ENCODE measurements at regions not wholly inside any gene's neighbourhood (a gene's known extent, or its start where the extent isn't known, plus 50 kb on each side); places are given as distances from the start of the nearest gene placed in this dataset.

DNA sequence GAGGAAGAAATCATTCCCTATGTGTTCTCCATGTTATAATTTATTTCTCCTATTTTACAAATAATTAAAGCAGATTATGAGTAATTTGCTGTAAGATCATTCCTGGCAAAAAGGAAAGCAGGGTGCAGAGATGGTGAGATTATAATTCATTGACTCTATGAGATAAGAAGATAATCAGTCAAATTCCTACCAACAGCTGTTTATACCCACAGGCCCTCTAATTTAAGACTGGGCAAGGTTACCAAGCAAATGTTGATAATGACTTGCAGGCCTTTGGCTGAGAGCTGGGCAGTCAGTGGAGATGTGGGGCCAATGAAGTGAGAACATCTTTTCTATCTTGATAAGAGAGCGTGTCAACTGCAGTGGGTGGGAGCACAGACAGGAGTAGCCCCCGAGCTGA lies 222.7 kb downstream of the ICE1 start:
- TF ChIP-seq, protein P1, sequence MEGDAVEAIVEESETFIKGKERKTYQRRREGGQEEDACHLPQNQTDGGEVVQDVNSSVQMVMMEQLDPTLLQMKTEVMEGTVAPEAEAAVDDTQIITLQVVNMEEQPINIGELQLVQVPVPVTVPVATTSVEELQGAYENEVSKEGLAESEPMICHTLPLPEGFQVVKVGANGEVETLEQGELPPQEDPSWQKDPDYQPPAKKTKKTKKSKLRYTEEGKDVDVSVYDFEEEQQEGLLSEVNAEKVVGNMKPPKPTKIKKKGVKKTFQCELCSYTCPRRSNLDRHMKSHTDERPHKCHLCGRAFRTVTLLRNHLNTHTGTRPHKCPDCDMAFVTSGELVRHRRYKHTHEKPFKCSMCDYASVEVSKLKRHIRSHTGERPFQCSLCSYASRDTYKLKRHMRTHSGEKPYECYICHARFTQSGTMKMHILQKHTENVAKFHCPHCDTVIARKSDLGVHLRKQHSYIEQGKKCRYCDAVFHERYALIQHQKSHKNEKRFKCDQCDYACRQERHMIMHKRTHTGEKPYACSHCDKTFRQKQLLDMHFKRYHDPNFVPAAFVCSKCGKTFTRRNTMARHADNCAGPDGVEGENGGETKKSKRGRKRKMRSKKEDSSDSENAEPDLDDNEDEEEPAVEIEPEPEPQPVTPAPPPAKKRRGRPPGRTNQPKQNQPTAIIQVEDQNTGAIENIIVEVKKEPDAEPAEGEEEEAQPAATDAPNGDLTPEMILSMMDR (optimal IDR thresholded peaks at IDR 0.05 in 1 of 3, IDR thresholded peaks at IDR 0.05 in 1 of 3, conservative IDR thresholded peaks at IDR 0.05 in 1 of 3; ENCODE audit: extremely low read depth in 1 of 3, insufficient read depth in 2 of 3, low read length in 3 of 3), result no peak
- no peak for TF ChIP-seq EZH2 (IDR thresholded peaks at IDR 0.05; ENCODE audit: low read length)

Measured in keratinocyte (primary cell).